ENCODE measurements at regions not wholly inside any gene's neighbourhood (a gene's known extent, or its start where the extent isn't known, plus 50 kb on each side); places are given as distances from the start of the nearest gene placed in this dataset.

GRCh38 chr11:119934267-119934666 is 203.6 kb downstream of the TRIM29 start:
- TF ChIP-seq JUN (IDR thresholded peaks at IDR 0.05; ENCODE audit: borderline replicate concordance, insufficient read depth, insufficient read length, low read depth), result no peak
- TF ChIP-seq POLR2A (IDR thresholded peaks at IDR 0.05; ENCODE audit: low read depth, low read length), result no peak
- no peak for TF ChIP-seq MYC (IDR thresholded peaks at IDR 0.05; ENCODE audit: low read depth, low read length)
- TF ChIP-seq POLR2AphosphoS5 (IDR thresholded peaks at IDR 0.05; ENCODE audit: insufficient read depth, low read depth, low read length), result no peak
- TF ChIP-seq, protein P1, sequence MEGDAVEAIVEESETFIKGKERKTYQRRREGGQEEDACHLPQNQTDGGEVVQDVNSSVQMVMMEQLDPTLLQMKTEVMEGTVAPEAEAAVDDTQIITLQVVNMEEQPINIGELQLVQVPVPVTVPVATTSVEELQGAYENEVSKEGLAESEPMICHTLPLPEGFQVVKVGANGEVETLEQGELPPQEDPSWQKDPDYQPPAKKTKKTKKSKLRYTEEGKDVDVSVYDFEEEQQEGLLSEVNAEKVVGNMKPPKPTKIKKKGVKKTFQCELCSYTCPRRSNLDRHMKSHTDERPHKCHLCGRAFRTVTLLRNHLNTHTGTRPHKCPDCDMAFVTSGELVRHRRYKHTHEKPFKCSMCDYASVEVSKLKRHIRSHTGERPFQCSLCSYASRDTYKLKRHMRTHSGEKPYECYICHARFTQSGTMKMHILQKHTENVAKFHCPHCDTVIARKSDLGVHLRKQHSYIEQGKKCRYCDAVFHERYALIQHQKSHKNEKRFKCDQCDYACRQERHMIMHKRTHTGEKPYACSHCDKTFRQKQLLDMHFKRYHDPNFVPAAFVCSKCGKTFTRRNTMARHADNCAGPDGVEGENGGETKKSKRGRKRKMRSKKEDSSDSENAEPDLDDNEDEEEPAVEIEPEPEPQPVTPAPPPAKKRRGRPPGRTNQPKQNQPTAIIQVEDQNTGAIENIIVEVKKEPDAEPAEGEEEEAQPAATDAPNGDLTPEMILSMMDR (IDR thresholded peaks at IDR 0.05; ENCODE audit: extremely low read depth in 1 of 2, insufficient read depth in 1 of 2, low read depth in 1 of 2, low read length in 2 of 2), result no peak
- TF ChIP-seq, protein P2, sequence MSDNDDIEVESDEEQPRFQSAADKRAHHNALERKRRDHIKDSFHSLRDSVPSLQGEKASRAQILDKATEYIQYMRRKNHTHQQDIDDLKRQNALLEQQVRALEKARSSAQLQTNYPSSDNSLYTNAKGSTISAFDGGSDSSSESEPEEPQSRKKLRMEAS (IDR thresholded peaks at IDR 0.05; ENCODE audit: insufficient read depth, insufficient read length), result no peak
- no peak for TF ChIP-seq GATA2 (IDR thresholded peaks at IDR 0.05; ENCODE audit: insufficient read depth, insufficient read length, low read depth, low read length)
- no peak for TF ChIP-seq EZH2 (IDR thresholded peaks at IDR 0.05; ENCODE audit: borderline replicate concordance, low read depth, low read length, severe bottlenecking)
- TF ChIP-seq FOS (IDR thresholded peaks at IDR 0.05; ENCODE audit: borderline replicate concordance, insufficient read depth, low read length), result no peak
- BruUV-seq (replicated peaks), result no TSS peak
- FAIRE-seq (no peak), DNase-seq (ENCODE audit: low read depth, low spot score) (no peak)
- Histone ChIP-seq H4K20me1 (replicated peaks; ENCODE audit: control insufficient read depth, extremely low read depth, insufficient read depth, low read length) (no peaks in the 10 kb centered on the region), H3K36me3 (ENCODE audit: control insufficient read depth in 2 of 2, extremely low read depth in 1 of 2, insufficient read depth in 2 of 2, low read length in 2 of 2) (no peaks in the 10 kb centered on the region), H3K4me1 (ENCODE audit: control insufficient read depth, extremely low read depth, insufficient read depth, low read length) (no peaks in the 10 kb centered on the region), H3K9me3 (replicated peaks; ENCODE audit: control insufficient read depth, insufficient read depth, low read length) (no peaks in the 10 kb centered on the region), H2AFZ (ENCODE audit: low read depth, low read length) (no peak overlapping the region), H3K27me3 (ENCODE audit: control insufficient read depth in 2 of 2, insufficient read depth in 2 of 2, low read length in 2 of 2) (no peaks in the 10 kb centered on the region), H3K27ac (ENCODE audit: insufficient read depth, low read depth, low read length) (no peak overlapping the region), H3K9me1 (replicated peaks; ENCODE audit: control insufficient read depth, extremely low read depth, insufficient read depth, low read length) (no peaks in the 10 kb centered on the region), H3K79me2 (ENCODE audit: control insufficient read depth, insufficient read depth, low read length) (no peaks in the 10 kb centered on the region), H3K4me3 (replicated peaks in 1 of 3; ENCODE audit: insufficient read depth in 1 of 3, low read depth in 1 of 3, low read length in 3 of 3) (no peak overlapping the region), H3K4me2 (ENCODE audit: insufficient read depth, low read length) (no peak overlapping the region), H3K9ac (replicated peaks; ENCODE audit: extremely low read depth, insufficient read depth, low read length) (no peak overlapping the region)
- CTCF ChIA-PET, result no interaction called here
- POLR2A ChIA-PET, result no interaction called here
- dilution Hi-C loops (cut with MboI; ENCODE audit: extremely low pct_ligation_motif_present, low sequenced_read_pairs) (no loop called here), intact Hi-C loops (cut with micrococcal nuclease) (no loop called here)

Measured in endothelial cell of umbilical vein (primary cell).